ENCODE measurements at regions not wholly inside any gene's neighbourhood (a gene's known extent, or its start where the extent isn't known, plus 50 kb on each side); places are given as distances from the start of the nearest gene placed in this dataset.

DNA sequence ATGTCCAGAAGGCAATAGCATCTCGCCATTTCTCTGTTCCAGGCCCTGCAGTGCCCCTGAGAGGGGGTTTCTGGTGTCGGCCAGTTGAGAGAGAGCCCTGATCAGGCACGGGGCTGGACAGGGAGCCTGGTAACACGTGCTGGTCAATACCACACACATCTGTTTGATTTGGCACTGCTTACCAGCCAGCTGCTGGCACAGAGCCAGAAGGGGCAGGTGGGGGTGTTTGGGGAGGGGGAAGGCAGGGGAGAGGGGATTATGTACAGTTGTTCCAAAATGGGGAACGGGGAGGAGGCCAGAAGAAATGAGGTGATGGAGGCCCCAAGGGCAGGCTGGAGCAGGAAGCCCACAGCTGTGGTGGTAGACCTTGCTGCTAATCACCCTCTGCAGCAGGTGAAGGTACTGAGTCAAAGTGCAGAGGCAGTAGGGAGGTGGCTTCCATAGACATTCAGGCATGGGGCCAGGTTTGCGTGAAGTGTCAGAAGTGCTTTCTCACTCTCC is 153.5 kb upstream of the LPP start:
- TF ChIP-seq RAD21 (IDR thresholded peaks at IDR 0.05) = peak; percentile 53 to 63
- TF ChIP-seq TAF1 (conservative IDR thresholded peaks at IDR 0.05) = no peak
- TF ChIP-seq YY1 (IDR thresholded peaks at IDR 0.05) = peak; percentile 28
- TF ChIP-seq, protein P1, sequence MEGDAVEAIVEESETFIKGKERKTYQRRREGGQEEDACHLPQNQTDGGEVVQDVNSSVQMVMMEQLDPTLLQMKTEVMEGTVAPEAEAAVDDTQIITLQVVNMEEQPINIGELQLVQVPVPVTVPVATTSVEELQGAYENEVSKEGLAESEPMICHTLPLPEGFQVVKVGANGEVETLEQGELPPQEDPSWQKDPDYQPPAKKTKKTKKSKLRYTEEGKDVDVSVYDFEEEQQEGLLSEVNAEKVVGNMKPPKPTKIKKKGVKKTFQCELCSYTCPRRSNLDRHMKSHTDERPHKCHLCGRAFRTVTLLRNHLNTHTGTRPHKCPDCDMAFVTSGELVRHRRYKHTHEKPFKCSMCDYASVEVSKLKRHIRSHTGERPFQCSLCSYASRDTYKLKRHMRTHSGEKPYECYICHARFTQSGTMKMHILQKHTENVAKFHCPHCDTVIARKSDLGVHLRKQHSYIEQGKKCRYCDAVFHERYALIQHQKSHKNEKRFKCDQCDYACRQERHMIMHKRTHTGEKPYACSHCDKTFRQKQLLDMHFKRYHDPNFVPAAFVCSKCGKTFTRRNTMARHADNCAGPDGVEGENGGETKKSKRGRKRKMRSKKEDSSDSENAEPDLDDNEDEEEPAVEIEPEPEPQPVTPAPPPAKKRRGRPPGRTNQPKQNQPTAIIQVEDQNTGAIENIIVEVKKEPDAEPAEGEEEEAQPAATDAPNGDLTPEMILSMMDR (IDR thresholded peaks at IDR 0.05; ENCODE audit: low read depth, low read length, missing input control) = no peak
- TF ChIP-seq GABPA (IDR thresholded peaks at IDR 0.05 in 1 of 2, conservative IDR thresholded peaks at IDR 0.05 in 1 of 2) = no peak
- peak in 1 of 2 donors; percentile 25 for TF ChIP-seq JUND (IDR thresholded peaks at IDR 0.05)
- TF ChIP-seq MAX (IDR thresholded peaks at IDR 0.05) = no peak
- no peak for TF ChIP-seq HNF4G (IDR thresholded peaks at IDR 0.05)
- TF ChIP-seq RXRA (IDR thresholded peaks at IDR 0.05) = peak; percentile 29 to 58
- no peak for TF ChIP-seq ZBTB33 (IDR thresholded peaks at IDR 0.05)
- no peak for TF ChIP-seq ATF3 (IDR thresholded peaks at IDR 0.05)
- peak in 1 of 2 donors; percentile 49 for TF ChIP-seq HNF4A (conservative IDR thresholded peaks at IDR 0.05)

All from liver (tissue), 3 donors.